ENCODE measurements at regions not wholly inside any gene's neighbourhood (a gene's known extent, or its start where the extent isn't known, plus 50 kb on each side); places are given as distances from the start of the nearest gene placed in this dataset.

DNA sequence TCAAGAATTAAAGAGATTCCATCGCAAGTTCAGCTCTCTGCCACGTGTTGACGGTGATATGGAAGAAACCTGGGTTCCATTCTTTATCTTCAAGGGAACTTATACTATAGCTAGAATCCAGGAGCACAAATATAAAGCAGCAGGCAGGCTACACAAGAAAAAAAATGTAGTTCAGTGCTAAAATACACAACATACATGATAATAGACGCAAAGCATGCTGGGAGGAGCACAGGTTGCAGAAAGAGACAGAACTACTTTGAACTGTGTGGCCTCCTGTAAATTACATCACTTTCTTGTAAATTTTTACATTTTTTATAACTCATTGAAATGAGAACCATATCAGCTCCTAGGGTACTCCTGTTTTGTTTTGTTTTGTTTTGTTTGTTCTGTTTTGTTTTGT lies 53.8 kb upstream of the RBM24 start:
- no peak for TF ChIP-seq POLR2A (IDR thresholded peaks at IDR 0.05)
- TF ChIP-seq, protein P1, sequence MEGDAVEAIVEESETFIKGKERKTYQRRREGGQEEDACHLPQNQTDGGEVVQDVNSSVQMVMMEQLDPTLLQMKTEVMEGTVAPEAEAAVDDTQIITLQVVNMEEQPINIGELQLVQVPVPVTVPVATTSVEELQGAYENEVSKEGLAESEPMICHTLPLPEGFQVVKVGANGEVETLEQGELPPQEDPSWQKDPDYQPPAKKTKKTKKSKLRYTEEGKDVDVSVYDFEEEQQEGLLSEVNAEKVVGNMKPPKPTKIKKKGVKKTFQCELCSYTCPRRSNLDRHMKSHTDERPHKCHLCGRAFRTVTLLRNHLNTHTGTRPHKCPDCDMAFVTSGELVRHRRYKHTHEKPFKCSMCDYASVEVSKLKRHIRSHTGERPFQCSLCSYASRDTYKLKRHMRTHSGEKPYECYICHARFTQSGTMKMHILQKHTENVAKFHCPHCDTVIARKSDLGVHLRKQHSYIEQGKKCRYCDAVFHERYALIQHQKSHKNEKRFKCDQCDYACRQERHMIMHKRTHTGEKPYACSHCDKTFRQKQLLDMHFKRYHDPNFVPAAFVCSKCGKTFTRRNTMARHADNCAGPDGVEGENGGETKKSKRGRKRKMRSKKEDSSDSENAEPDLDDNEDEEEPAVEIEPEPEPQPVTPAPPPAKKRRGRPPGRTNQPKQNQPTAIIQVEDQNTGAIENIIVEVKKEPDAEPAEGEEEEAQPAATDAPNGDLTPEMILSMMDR (IDR thresholded peaks at IDR 0.05): no peak
